ENCODE measurements at regions not wholly inside any gene's neighbourhood (a gene's known extent, or its start where the extent isn't known, plus 50 kb on each side); places are given as distances from the start of the nearest gene placed in this dataset.

DNA sequence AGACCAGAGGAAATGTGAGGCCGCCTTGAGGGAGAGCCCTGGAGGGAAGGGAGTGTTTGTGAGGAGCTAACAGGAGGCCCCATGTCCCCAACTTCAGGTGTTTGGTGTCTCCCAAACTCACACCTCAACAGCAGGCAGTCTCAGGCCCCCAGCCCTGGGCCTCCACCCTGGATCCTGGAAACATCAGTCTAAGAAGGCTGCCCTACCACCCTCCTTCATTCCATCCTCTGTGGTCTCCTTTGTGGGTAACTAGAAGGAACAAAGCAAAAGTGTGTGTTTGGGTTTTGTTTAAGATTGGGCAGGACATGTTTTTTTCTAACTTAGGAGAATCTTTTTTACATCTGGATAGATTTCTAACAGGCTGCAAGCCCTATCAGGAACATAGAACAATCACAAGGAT lies 404.3 kb downstream of the BCL11A start:
- Histone ChIP-seq H3K9me2 (ENCODE audit: insufficient read depth) (no peaks in the 10 kb centered on the region), H3K9me3 (ENCODE audit: insufficient read depth, low read depth) (peaks cover 6% of the 10 kb centered on the region; the same call in 1 of the 2 replicates), H3K27me3 (ENCODE audit: insufficient read depth, low read depth) (peaks cover 15% of the 10 kb centered on the region; the same call in 1 of the 2 replicates), H4K20me1 (ENCODE audit: insufficient read depth) (no peaks in the 10 kb centered on the region), H2AFZ (no peak overlapping the region), H3F3A (ENCODE audit: insufficient read depth, low read depth) (no peaks in the 10 kb centered on the region), H3K4me1 (replicated peaks; ENCODE audit: insufficient read depth) (no peaks in the 10 kb centered on the region), H3K4me2 (no peak overlapping the region), H3K27ac (no peak overlapping the region), H3K79me2 (ENCODE audit: low read depth) (no peaks in the 10 kb centered on the region), H3K36me3 (ENCODE audit: low read depth) (no peaks in the 10 kb centered on the region), H3K4me3 (no peak overlapping the region)
- TF ChIP-seq, protein P1, sequence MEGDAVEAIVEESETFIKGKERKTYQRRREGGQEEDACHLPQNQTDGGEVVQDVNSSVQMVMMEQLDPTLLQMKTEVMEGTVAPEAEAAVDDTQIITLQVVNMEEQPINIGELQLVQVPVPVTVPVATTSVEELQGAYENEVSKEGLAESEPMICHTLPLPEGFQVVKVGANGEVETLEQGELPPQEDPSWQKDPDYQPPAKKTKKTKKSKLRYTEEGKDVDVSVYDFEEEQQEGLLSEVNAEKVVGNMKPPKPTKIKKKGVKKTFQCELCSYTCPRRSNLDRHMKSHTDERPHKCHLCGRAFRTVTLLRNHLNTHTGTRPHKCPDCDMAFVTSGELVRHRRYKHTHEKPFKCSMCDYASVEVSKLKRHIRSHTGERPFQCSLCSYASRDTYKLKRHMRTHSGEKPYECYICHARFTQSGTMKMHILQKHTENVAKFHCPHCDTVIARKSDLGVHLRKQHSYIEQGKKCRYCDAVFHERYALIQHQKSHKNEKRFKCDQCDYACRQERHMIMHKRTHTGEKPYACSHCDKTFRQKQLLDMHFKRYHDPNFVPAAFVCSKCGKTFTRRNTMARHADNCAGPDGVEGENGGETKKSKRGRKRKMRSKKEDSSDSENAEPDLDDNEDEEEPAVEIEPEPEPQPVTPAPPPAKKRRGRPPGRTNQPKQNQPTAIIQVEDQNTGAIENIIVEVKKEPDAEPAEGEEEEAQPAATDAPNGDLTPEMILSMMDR (conservative IDR thresholded peaks at IDR 0.05) = no peak
- TF ChIP-seq EZH2 (IDR thresholded peaks at IDR 0.05; ENCODE audit: low read depth) = no peak
- no TSS peak for BruUV-seq (replicated peaks)
- no peak for DNase-seq
- CTCF ChIA-PET = no interaction called here
- POLR2A ChIA-PET (ENCODE audit: unreplicated experiment) = no interaction called here
- intact Hi-C loops (cut with micrococcal nuclease; ENCODE audit: unreplicated experiment) = no loop called here

DNA sequence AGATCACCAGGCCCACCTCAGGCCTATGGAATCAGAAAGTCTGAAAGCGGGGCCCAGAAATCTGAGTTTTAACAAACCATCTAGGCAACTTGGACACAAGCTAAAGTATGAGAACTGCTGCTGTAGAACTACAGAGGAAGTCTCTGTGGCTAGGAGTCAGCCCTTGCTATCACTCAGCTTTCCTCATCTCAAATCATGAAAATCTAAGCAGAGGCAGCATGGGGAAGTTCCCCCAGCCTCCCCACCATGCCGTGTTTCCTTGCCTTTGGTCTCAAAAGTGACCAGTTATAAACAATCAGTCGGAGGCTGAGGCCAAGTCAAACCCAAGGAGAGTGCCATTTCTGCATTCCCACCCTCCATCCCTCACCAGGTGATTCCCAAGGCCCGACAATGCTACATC lies 404.7 kb downstream of the BCL11A start:
- Histone ChIP-seq H3K9me2 (ENCODE audit: insufficient read depth) (no peaks in the 10 kb centered on the region), H3K4me3 (no peak overlapping the region), H3K27me3 (ENCODE audit: insufficient read depth, low read depth) (peaks cover 15% of the 10 kb centered on the region; the same call in 1 of the 2 replicates), H3K4me2 (no peak overlapping the region), H3K9me3 (ENCODE audit: insufficient read depth, low read depth) (peaks cover 6% of the 10 kb centered on the region; the same call in 1 of the 2 replicates), H3K36me3 (ENCODE audit: low read depth) (no peaks in the 10 kb centered on the region), H3K4me1 (replicated peaks; ENCODE audit: insufficient read depth) (no peaks in the 10 kb centered on the region), H2AFZ (no peak overlapping the region), H3F3A (ENCODE audit: insufficient read depth, low read depth) (no peaks in the 10 kb centered on the region), H3K27ac (no peak overlapping the region), H3K79me2 (ENCODE audit: low read depth) (no peaks in the 10 kb centered on the region), H4K20me1 (ENCODE audit: insufficient read depth) (no peaks in the 10 kb centered on the region)
- TF ChIP-seq, protein P1 (conservative IDR thresholded peaks at IDR 0.05) = no peak
- TF ChIP-seq EZH2 (IDR thresholded peaks at IDR 0.05; ENCODE audit: low read depth) = no peak
- BruUV-seq (replicated peaks) = no TSS peak
- ChIA-PET CTCF (no interaction called here), POLR2A (ENCODE audit: unreplicated experiment) (no interaction called here)
- no peak for DNase-seq
- intact Hi-C loops (cut with micrococcal nuclease; ENCODE audit: unreplicated experiment) = no loop called here

DNA sequence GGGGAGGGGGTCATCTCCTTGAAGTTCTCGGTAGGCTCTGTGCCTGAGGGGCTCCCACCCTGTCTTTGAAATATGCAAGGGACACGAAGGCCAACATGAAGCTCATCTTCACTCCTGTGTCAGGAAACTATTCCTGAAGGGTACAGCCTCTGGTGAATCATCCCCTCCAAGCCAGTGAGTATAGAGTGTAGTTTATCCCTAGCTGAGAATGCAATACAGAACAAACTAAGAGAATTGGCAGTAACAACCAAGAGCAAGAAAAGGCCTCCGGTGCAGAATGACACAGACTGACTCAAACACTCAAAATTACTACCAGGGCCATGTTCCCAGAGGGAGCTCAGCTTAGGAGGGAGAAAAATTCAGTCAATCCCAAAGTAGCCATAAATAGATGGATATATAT lies 413.3 kb downstream of the BCL11A start:
- intact Hi-C loops (cut with micrococcal nuclease; ENCODE audit: unreplicated experiment) = no loop called here
- no peaks in the 10 kb centered on the region for H3F3A ChIP-seq (ENCODE audit: insufficient read depth, low read depth)
- no peaks in the 10 kb centered on the region for H3K9me2 ChIP-seq (ENCODE audit: insufficient read depth)
- H3K4me2 ChIP-seq = no peak overlapping the region
- no peak overlapping the region for H2AFZ ChIP-seq
- H3K79me2 ChIP-seq (ENCODE audit: low read depth) = no peaks in the 10 kb centered on the region
- no peak for DNase-seq
- ChIA-PET POLR2A (ENCODE audit: unreplicated experiment) (no interaction called here), CTCF (no interaction called here)
- no peaks in the 10 kb centered on the region for H3K4me1 ChIP-seq (replicated peaks; ENCODE audit: insufficient read depth)
- no peak overlapping the region for H3K27ac ChIP-seq
- no peak for TF ChIP-seq EZH2 (IDR thresholded peaks at IDR 0.05; ENCODE audit: low read depth)
- TF ChIP-seq, protein P1 (conservative IDR thresholded peaks at IDR 0.05) = no peak
- H3K9me3 ChIP-seq (ENCODE audit: insufficient read depth, low read depth) = no peaks in the 10 kb centered on the region
- H3K27me3 ChIP-seq (ENCODE audit: insufficient read depth, low read depth) = no peaks in the 10 kb centered on the region
- H4K20me1 ChIP-seq (ENCODE audit: insufficient read depth) = no peaks in the 10 kb centered on the region
- no peak overlapping the region for H3K4me3 ChIP-seq
- BruUV-seq (replicated peaks) = no TSS peak
- H3K36me3 ChIP-seq (ENCODE audit: low read depth) = no peaks in the 10 kb centered on the region

Data from PC-9 (cell line).